B cell (primary cell): ENCODE measurements at regions not wholly inside any gene's neighbourhood (a gene's known extent, or its start where the extent isn't known, plus 50 kb on each side); places are given as distances from the start of the nearest gene placed in this dataset.

Experiments
- EZH2 ChIP-seq: IDR thresholded peaks from 2 replicates; pipeline ENCODE4 v1.6.1; 2012; ENCODE audit warnings: borderline replicate concordance, low read depth, mild to moderate bottlenecking, moderate library complexity, low read length; ENCODE audit not compliant: insufficient read depth, poor library complexity, severe bottlenecking
- TF ChIP-seq, protein P1 (sequence below): fragments of 200-600 bp; IDR thresholded peaks from one replicate; pipeline ENCODE4 v1.8.0; 2022; ENCODE audit warnings: antibody characterized with exemption, mild to moderate bottlenecking

DNA sequence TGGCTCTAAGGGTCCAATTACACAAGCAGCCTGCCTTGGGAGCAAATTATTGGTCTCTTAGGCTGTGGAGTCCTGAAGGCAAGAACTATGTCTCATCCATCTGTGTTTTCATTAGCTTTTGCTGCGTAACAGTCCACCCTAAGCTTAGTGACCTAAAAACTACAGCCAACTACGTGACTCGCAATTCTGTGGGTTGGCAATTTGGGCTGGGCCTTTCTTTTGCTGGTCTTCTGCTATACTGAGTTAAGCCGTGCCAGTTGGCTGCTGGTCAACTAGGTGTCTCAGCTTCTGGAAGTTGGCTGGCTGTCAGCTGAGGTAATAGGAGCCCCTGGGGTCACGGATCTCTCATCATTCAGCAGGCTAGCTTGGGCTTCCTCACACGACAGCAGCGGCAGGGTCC, 205.6 kb upstream of the S100G start:
- TF ChIP-seq, protein P1, sequence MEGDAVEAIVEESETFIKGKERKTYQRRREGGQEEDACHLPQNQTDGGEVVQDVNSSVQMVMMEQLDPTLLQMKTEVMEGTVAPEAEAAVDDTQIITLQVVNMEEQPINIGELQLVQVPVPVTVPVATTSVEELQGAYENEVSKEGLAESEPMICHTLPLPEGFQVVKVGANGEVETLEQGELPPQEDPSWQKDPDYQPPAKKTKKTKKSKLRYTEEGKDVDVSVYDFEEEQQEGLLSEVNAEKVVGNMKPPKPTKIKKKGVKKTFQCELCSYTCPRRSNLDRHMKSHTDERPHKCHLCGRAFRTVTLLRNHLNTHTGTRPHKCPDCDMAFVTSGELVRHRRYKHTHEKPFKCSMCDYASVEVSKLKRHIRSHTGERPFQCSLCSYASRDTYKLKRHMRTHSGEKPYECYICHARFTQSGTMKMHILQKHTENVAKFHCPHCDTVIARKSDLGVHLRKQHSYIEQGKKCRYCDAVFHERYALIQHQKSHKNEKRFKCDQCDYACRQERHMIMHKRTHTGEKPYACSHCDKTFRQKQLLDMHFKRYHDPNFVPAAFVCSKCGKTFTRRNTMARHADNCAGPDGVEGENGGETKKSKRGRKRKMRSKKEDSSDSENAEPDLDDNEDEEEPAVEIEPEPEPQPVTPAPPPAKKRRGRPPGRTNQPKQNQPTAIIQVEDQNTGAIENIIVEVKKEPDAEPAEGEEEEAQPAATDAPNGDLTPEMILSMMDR, result no peak
- TF ChIP-seq EZH2, result no peak
